HL-60 (cell line): ENCODE measurements at regions not wholly inside any gene's neighbourhood (a gene's known extent, or its start where the extent isn't known, plus 50 kb on each side); places are given as distances from the start of the nearest gene placed in this dataset.
"Not testable (repeated sequence)": the region's sequence is repeated elsewhere in the genome, so short reads cannot be mapped to it uniquely, and the experiment has no call there.

Source experiments
- CTCF ChIP-seq: IDR thresholded peaks from one replicate; pipeline ENCODE4 v1.5.1; 2011; ENCODE audit warnings: low read length, control low read depth, inconsistent platforms; ENCODE audit not compliant: insufficient read depth
- GABPA ChIP-seq: IDR thresholded peaks from 2 replicates; pipeline ENCODE4 v1.6.1; 2012; ENCODE audit warnings: low read depth
- POLR2AphosphoS5 ChIP-seq: IDR thresholded peaks from 2 replicates; pipeline ENCODE4 v1.6.1; 2012; ENCODE audit warnings: low read depth
- REST ChIP-seq: IDR thresholded peaks from 2 replicates; pipeline ENCODE4 v1.6.1; 2012; ENCODE audit warnings: low read depth; ENCODE audit not compliant: insufficient replicate concordance
- SPI1 ChIP-seq: IDR thresholded peaks from 2 replicates; pipeline ENCODE4 v1.6.1; 2012; ENCODE audit warnings: low read depth, mild to moderate bottlenecking, borderline replicate concordance

GRCh38 chr11:92618020-92618419 is 351.4 kb upstream of the MTNR1B start:
- not testable (repeated sequence) for TF ChIP-seq REST, CTCF, POLR2AphosphoS5, SPI1, GABPA
